Neural cell (in vitro differentiated cells): ENCODE measurements at regions not wholly inside any gene's neighbourhood (a gene's known extent, or its start where the extent isn't known, plus 50 kb on each side); places are given as distances from the start of the nearest gene placed in this dataset.

Experiments
- H2AFZ ChIP-seq: fragments of 200-600, 300-800 bp; sonication (generic), shearing (Covaris generic); 2 replicates; pipeline ENCODE4 v1.6.0; 2014; ENCODE audit warnings: low read depth, mild to moderate bottlenecking, antibody characterized with exemption, low read length, moderate library complexity
- H3F3A ChIP-seq: fragments of 200-600 bp; shearing (Covaris generic); 2 replicates; pipeline ENCODE4 v1.6.1; 2016; ENCODE audit warnings: mild to moderate bottlenecking, moderate library complexity, mixed read lengths, antibody characterized with exemption, low read length; ENCODE audit not compliant: insufficient read depth, poor library complexity, severe bottlenecking
- H3K27ac ChIP-seq: fragments of 200-600, 300-800 bp; sonication (generic), shearing (Covaris generic); 2 replicates; pipeline ENCODE4 v1.5.1; 2014; ENCODE audit warnings: mild to moderate bottlenecking, low read length, moderate library complexity
- H3K27me3 ChIP-seq: fragments of 300-800, 200-600 bp; sonication (generic), shearing (Covaris generic); 2 replicates; pipeline ENCODE4 v1.6.0; 2014; ENCODE audit warnings: mild to moderate bottlenecking, low read depth, low read length, moderate library complexity; ENCODE audit not compliant: insufficient read depth
- H3K36me3 ChIP-seq: fragments of 300-800, 200-600 bp; sonication (generic), shearing (Covaris generic); 2 replicates; pipeline ENCODE4 v1.5.1; 2014; ENCODE audit warnings: mild to moderate bottlenecking, antibody characterized with exemption, low read length, moderate library complexity; ENCODE audit not compliant: insufficient read depth
- H3K4me2 ChIP-seq: fragments of 300-800, 200-600 bp; sonication (generic), shearing (Covaris generic); 2 replicates; pipeline ENCODE4 v1.6.0; 2014; ENCODE audit warnings: mild to moderate bottlenecking, low read length
- H3K4me3 ChIP-seq: fragments of 300-800, 200-600 bp; sonication (generic), shearing (Covaris generic); 2 replicates; pipeline ENCODE4 v1.5.1; 2014; ENCODE audit warnings: mild to moderate bottlenecking, low read length, moderate library complexity
- H3K79me2 ChIP-seq: fragments of 200-600 bp; shearing (Covaris generic); replicated peaks from 2 replicates; pipeline ENCODE4 v1.6.0; 2014; ENCODE audit warnings: mild to moderate bottlenecking, low read length, moderate library complexity; ENCODE audit not compliant: insufficient read depth
- H3K9ac ChIP-seq: fragments of 300-800, 200-600 bp; sonication (generic), shearing (Covaris generic); 2 replicates; pipeline ENCODE4 v1.6.1; 2016; ENCODE audit warnings: mild to moderate bottlenecking, low read length, mixed read lengths
- H3K9me2 ChIP-seq: fragments of 200-600 bp; shearing (Covaris generic); 2 replicates; pipeline ENCODE4 v1.6.1; 2016; ENCODE audit warnings: mild to moderate bottlenecking, low read length, mixed read lengths; ENCODE audit not compliant: insufficient read depth
- H3K9me3 ChIP-seq: fragments of 200-600, 300-800 bp; sonication (generic), shearing (Covaris generic); 2 replicates; pipeline ENCODE4 v1.6.1; 2016; ENCODE audit warnings: mild to moderate bottlenecking, mixed run types, low read length, moderate library complexity, mixed read lengths
- H4K20me1 ChIP-seq: fragments of 200-600 bp; shearing (Covaris generic); 2 replicates; pipeline ENCODE4 v1.6.1; 2016; ENCODE audit warnings: mild to moderate bottlenecking, mixed run types; ENCODE audit not compliant: insufficient read depth
- CTCF ChIP-seq: fragments of 450-650 bp; IDR thresholded peaks from 2 replicates; pipeline ENCODE4 v1.5.1; 2014; ENCODE audit warnings: antibody characterized with exemption, mild to moderate bottlenecking, moderate library complexity; ENCODE audit not compliant: poor library complexity, severe bottlenecking
- EP300 ChIP-seq: fragments of 450-650 bp; conservative IDR thresholded peaks from 2 replicates; pipeline ENCODE4 v1.6.1; 2014; ENCODE audit warnings: antibody characterized with exemption, mild to moderate bottlenecking, moderate library complexity; ENCODE audit not compliant: poor library complexity, severe bottlenecking
- POLR2AphosphoS5 ChIP-seq: IDR thresholded peaks from 2 replicates; pipeline ENCODE4 v1.6.1; 2012
- REST ChIP-seq: IDR thresholded peaks from 2 replicates; pipeline ENCODE4 v1.6.1; 2012; ENCODE audit warnings: borderline replicate concordance
- TAF1 ChIP-seq: IDR thresholded peaks from 2 replicates; pipeline ENCODE4 v1.6.1; 2012; ENCODE audit warnings: low read depth

DNA sequence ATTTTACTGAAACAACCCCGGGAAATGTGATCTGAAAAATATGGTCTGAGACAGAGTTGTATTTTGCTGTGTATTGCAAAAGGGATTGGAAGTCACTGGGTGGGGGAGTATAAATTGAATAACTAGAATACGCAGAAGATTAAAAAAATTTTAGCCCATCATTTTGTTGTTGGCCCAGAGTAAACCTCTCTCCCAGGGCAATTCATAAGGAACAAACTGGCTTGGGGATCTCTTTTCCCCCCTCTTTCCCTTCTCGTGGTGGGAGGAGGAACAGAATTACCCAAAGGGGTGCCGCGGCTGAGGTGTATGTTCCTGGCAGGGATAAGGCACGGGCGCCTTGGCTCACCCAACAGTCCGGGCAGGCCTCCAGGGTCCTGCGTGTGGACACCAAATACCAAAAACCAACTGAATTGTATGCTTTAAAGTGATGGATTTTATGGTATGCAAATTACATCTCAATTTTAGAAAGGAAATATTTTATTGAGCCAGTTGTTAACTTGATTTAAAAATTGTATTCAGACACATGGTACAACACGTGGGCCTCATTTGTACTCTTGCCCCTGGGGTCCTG is 121.2 kb upstream of the SPRED2 start:
- H2AFZ ChIP-seq = no peak overlapping the region
- H3K9ac ChIP-seq = no peak overlapping the region

GRCh38 chr2:65551528-65551927 is 119.1 kb upstream of the SPRED2 start:
- TF ChIP-seq TAF1 = no peak
- no peak for TF ChIP-seq CTCF
- TF ChIP-seq REST = no peak
- H3K9ac ChIP-seq = no peak overlapping the region
- H3K4me3 ChIP-seq = no peak overlapping the region
- no peaks in the 10 kb centered on the region for H4K20me1 ChIP-seq
- H3F3A ChIP-seq = no peaks in the 10 kb centered on the region
- no peaks in the 10 kb centered on the region for H3K9me2 ChIP-seq
- H2AFZ ChIP-seq = no peak overlapping the region
- no peaks in the 10 kb centered on the region for H3K36me3 ChIP-seq
- no peak overlapping the region for H3K4me2 ChIP-seq
- H3K79me2 ChIP-seq = no peaks in the 10 kb centered on the region
- H3K27ac ChIP-seq = no peak overlapping the region
- H3K27me3 ChIP-seq = no peaks in the 10 kb centered on the region
- H3K9me3 ChIP-seq = no peaks in the 10 kb centered on the region

More for the DNA sequence above, 121.2 kb upstream of the SPRED2 start:
- Histone ChIP-seq H3K79me2 (no peaks in the 10 kb centered on the region), H3K9me3 (no peaks in the 10 kb centered on the region), H3K27me3 (no peaks in the 10 kb centered on the region), H3K36me3 (no peaks in the 10 kb centered on the region), H3K9me2 (no peaks in the 10 kb centered on the region), H3K27ac (no peak overlapping the region), H4K20me1 (no peaks in the 10 kb centered on the region), H3K4me2 (no peak overlapping the region), H3K4me3 (no peak overlapping the region), H3F3A (no peaks in the 10 kb centered on the region)
- TF ChIP-seq TAF1 (no peak), CTCF (peak; percentile 35), EP300 (no peak), POLR2AphosphoS5 (no peak)

DNA sequence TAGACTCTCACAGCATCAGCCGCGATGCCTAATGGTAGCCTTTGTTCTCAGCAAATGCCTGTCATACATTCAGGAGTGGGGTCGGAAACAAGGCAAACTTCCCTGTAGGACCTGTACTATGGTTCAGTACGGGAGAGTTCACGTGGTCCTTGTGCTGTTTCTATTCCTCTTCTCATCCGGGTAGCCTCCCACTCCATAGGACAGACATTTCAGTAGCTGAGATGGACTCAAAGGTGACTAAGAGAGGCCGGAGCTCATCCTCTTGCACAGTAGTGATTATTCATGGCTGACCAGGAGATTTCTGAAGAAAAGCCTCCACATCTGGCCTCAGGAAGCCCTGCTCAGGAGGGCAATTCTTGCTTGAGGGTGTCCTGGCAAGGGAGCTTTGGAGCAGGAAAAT is 117.8 kb upstream of the SPRED2 start:
- no peaks in the 10 kb centered on the region for H3F3A ChIP-seq
- H3K79me2 ChIP-seq = no peaks in the 10 kb centered on the region
- H3K27ac ChIP-seq = no peak overlapping the region
- H3K9me3 ChIP-seq = no peaks in the 10 kb centered on the region
- H2AFZ ChIP-seq = no peak overlapping the region
- no peaks in the 10 kb centered on the region for H4K20me1 ChIP-seq
- H3K9ac ChIP-seq = no peak overlapping the region
- no peak overlapping the region for H3K4me2 ChIP-seq
- H3K36me3 ChIP-seq = no peaks in the 10 kb centered on the region
- H3K27me3 ChIP-seq = no peaks in the 10 kb centered on the region
- no peak for TF ChIP-seq POLR2AphosphoS5
- no peak overlapping the region for H3K4me3 ChIP-seq
- no peaks in the 10 kb centered on the region for H3K9me2 ChIP-seq
